K562 (cell line): ENCODE measurements at regions not wholly inside any gene's neighbourhood (a gene's known extent, or its start where the extent isn't known, plus 50 kb on each side); places are given as distances from the start of the nearest gene placed in this dataset.

Experiments used
- ELF1 ChIP-seq: fragments of 200-800 bp; sonication (Bioruptor generic); IDR thresholded peaks from 2 replicates; pipeline ENCODE4 v1.6.1; 2016; ENCODE audit warnings: missing genetic modification characterization, missing compliant biosample characterization
- FIP1L1 ChIP-seq: fragments of 200-400 bp; formaldehyde crosslinking; IDR thresholded peaks from 2 replicates; pipeline ENCODE4 v1.6.1; 2018; ENCODE audit warnings: mild to moderate bottlenecking, low read depth, low read length; ENCODE audit not compliant: poor library complexity, severe bottlenecking
- JUN ChIP-seq, 2 experiments: sonication (generic) in 1 of 2; formaldehyde crosslinking in 1 of 2; IDR thresholded peaks; 2 replicates each; pipeline versions ENCODE4 v1.6.1 to v1.8.0; 2012 to 2022; ENCODE audit warnings: borderline replicate concordance in 2 of 2, mild to moderate bottlenecking in 2 of 2, improper control_type of control experiment in 1 of 2, low read depth in 1 of 2, low read length in 1 of 2, missing genetic modification reagents in 1 of 2
- MNT ChIP-seq, 2 experiments: fragments of 450-650 bp; conservative IDR thresholded peaks; 2 replicates each; pipeline ENCODE4 v1.6.1; 2017; ENCODE audit warnings: mild to moderate bottlenecking in 2 of 2, moderate library complexity in 2 of 2
- NCOA2 ChIP-seq, 2 experiments: fragments of 450-650 bp; IDR thresholded peaks; 2 replicates each; pipeline ENCODE4 v1.6.1; 2018; ENCODE audit warnings: mild to moderate bottlenecking in 2 of 2, moderate library complexity in 1 of 2; ENCODE audit not compliant: partially characterized antibody in 2 of 2
- NR4A1 ChIP-seq, 2 experiments: fragments of 250-450 bp in 1 of 2; fragments of 450-650 bp in 1 of 2; sonication (Bioruptor Pico) in 1 of 2; IDR thresholded peaks; 2 replicates each; pipeline versions ENCODE4 v1.4.0 to v1.6.1; 2016 to 2020; ENCODE audit warnings: mild to moderate bottlenecking in 2 of 2, missing compliant biosample characterization in 1 of 2, missing genetic modification characterization in 1 of 2, moderate library complexity in 1 of 2
- PRPF4 ChIP-seq: fragments of 200-400 bp; formaldehyde crosslinking; IDR thresholded peaks from one replicate; pipeline ENCODE4 v1.6.1; 2017; ENCODE audit warnings: low read length, low read depth, mild to moderate bottlenecking; ENCODE audit not compliant: insufficient read depth, poor library complexity, severe bottlenecking
- TSHZ1 ChIP-seq: fragments of 250-450 bp; sonication (Bioruptor Pico); IDR thresholded peaks from 2 replicates; pipeline ENCODE4 v1.4.0; 2020; ENCODE audit warnings: mild to moderate bottlenecking, moderate library complexity

DNA sequence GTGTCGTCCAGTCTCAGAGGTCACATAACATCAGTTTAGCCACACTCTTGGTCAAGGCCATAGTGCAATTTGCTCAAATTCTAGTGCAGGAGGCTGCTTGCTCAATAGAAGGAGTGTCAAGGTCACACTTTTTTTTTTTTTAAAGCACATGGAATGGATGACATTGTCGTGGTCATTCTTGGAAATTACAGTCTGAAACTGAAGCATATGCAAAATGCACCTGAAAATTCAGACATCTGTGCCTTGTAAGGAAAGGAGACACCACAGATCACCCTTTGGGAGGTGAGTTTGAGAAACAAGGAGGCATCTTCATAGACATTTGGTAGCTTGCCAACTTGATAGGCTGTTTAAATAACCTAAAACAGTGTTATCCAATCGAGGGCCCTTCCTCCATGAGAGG lies 98.3 kb upstream of the ANKRD10 start (continued):
- TF ChIP-seq TSHZ1 (CRISPR knock-in tag) = no peak
- TF ChIP-seq MNT (conservative IDR thresholded peaks at IDR 0.05) = no peak
- TF ChIP-seq NCOA2 (IDR thresholded peaks at IDR 0.05; ENCODE audit: partially characterized antibody in 2 of 2) = no peak
- TF ChIP-seq PRPF4 = no peak
- TF ChIP-seq FIP1L1 = no peak
- no peak for TF ChIP-seq JUN (IDR thresholded peaks at IDR 0.05; ENCODE audit: borderline replicate concordance, low read depth, low read length)
- TF ChIP-seq JUN (CRISPR knock-in tag; IDR thresholded peaks at IDR 0.05; ENCODE audit: borderline replicate concordance) = no peak
- no peak for TF ChIP-seq ELF1 (tag)
- no peak for TF ChIP-seq NR4A1 (CRISPR knock-in tag; IDR thresholded peaks at IDR 0.05)
- no peak for TF ChIP-seq NR4A1 (tag; IDR thresholded peaks at IDR 0.05)
